ENCODE measurements at regions not wholly inside any gene's neighbourhood (a gene's known extent, or its start where the extent isn't known, plus 50 kb on each side); places are given as distances from the start of the nearest gene placed in this dataset.
"Not testable (repeated sequence)": the region's sequence is repeated elsewhere in the genome, so short reads cannot be mapped to it uniquely, and the experiment has no call there.

- not testable (repeated sequence) for TF ChIP-seq ARNTL (CRISPR knock-in tag; IDR thresholded peaks at IDR 0.05; ENCODE audit: borderline replicate concordance, low read depth); TOX (CRISPR knock-in tag; IDR thresholded peaks at IDR 0.05; ENCODE audit: borderline replicate concordance); ZNF70 (CRISPR knock-in tag; IDR thresholded peaks at IDR 0.05); ZFP3 (CRISPR knock-in tag; IDR thresholded peaks at IDR 0.05); ISL1 (CRISPR knock-in tag; IDR thresholded peaks at IDR 0.05); RARB (CRISPR knock-in tag; IDR thresholded peaks at IDR 0.05); CREB5 (CRISPR knock-in tag; IDR thresholded peaks at IDR 0.05; ENCODE audit: low read depth); OSR1 (CRISPR knock-in tag; IDR thresholded peaks at IDR 0.05); ZC3H10 (CRISPR knock-in tag; IDR thresholded peaks at IDR 0.05); TCF4 (CRISPR knock-in tag; IDR thresholded peaks at IDR 0.05; ENCODE audit: borderline replicate concordance)
- TF ChIP-seq, protein P1, sequence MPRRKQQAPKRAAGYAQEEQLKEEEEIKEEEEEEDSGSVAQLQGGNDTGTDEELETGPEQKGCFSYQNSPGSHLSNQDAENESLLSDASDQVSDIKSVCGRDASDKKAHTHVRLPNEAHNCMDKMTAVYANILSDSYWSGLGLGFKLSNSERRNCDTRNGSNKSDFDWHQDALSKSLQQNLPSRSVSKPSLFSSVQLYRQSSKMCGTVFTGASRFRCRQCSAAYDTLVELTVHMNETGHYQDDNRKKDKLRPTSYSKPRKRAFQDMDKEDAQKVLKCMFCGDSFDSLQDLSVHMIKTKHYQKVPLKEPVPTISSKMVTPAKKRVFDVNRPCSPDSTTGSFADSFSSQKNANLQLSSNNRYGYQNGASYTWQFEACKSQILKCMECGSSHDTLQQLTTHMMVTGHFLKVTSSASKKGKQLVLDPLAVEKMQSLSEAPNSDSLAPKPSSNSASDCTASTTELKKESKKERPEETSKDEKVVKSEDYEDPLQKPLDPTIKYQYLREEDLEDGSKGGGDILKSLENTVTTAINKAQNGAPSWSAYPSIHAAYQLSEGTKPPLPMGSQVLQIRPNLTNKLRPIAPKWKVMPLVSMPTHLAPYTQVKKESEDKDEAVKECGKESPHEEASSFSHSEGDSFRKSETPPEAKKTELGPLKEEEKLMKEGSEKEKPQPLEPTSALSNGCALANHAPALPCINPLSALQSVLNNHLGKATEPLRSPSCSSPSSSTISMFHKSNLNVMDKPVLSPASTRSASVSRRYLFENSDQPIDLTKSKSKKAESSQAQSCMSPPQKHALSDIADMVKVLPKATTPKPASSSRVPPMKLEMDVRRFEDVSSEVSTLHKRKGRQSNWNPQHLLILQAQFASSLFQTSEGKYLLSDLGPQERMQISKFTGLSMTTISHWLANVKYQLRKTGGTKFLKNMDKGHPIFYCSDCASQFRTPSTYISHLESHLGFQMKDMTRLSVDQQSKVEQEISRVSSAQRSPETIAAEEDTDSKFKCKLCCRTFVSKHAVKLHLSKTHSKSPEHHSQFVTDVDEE (CRISPR knock-in tag; IDR thresholded peaks at IDR 0.05) = not testable (repeated sequence)
- TF ChIP-seq, protein P2, sequence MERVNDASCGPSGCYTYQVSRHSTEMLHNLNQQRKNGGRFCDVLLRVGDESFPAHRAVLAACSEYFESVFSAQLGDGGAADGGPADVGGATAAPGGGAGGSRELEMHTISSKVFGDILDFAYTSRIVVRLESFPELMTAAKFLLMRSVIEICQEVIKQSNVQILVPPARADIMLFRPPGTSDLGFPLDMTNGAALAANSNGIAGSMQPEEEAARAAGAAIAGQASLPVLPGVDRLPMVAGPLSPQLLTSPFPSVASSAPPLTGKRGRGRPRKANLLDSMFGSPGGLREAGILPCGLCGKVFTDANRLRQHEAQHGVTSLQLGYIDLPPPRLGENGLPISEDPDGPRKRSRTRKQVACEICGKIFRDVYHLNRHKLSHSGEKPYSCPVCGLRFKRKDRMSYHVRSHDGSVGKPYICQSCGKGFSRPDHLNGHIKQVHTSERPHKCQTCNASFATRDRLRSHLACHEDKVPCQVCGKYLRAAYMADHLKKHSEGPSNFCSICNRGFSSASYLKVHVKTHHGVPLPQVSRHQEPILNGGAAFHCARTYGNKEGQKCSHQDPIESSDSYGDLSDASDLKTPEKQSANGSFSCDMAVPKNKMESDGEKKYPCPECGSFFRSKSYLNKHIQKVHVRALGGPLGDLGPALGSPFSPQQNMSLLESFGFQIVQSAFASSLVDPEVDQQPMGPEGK (CRISPR knock-in tag; IDR thresholded peaks at IDR 0.05; ENCODE audit: borderline replicate concordance) = not testable (repeated sequence)
Observed at GRCh38 chr14:105729825-105730368, 203.5 kb downstream of the TMEM121 start.
